ENCODE measurements at regions not wholly inside any gene's neighbourhood (a gene's known extent, or its start where the extent isn't known, plus 50 kb on each side); places are given as distances from the start of the nearest gene placed in this dataset.

DNA sequence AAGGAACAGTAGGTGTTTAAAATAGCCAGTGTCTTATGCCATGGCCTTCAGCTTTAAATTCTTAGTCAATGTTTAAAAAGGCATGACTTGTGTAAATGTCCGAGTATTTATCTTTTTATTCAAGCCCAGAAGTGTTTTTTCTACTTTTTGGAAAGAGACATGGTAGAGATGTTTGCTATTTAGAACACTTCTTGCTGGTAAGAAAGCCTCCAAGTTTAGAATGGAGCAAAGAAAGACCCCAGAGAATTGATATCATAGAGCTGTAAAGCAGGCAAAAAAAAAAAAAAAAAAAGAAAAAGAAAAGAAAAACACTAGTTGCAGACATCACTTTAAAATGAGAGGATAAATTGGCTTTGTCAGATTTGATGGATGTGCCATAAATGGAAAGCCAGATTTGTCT is 375.1 kb downstream of the TMEM167A start:
- no peak for DNase-seq (ENCODE audit: low read depth, low spot score)

DNA sequence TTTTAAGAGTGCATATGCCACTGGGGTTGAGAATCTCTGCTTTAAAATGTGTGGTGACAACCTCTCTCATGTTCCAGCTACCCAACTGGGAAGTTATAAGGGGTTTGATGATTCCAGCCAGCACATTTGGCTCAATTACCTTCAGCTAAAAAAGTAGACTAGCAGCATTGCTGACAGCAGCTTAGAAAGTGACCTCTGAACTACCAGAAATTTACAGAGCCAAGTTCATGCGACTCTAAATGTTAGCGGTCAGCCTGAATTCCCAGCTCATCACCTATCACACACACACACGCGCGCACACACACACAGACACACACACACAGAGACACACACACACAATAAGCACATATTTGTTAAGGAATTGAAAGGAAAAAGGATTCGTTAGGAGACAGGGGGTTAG is 377.5 kb downstream of the TMEM167A start:
- DNase-seq (ENCODE audit: low read depth, low spot score) = no peak

DNA sequence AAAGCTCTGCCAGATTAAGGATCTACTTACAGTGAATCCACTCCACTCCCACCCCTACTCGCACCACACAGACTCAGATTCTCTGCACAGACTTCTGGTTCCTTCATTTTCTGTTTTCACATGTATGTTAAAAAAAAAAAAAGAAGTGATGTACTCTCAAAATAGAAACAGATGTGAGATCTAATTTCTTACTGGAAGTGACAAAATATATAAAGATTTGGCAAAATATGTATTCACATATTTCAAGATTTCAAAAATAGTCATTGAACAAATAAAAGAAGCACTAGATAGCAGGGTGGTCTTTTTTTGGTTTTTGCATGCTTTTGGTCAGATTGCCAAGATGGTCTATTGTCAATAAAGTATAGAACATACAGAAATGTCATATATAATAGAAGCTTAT is 379.2 kb downstream of the TMEM167A start:
- no peak for DNase-seq (ENCODE audit: low read depth, low spot score)

- no peak for DNase-seq (ENCODE audit: low read depth, low spot score)
Observed at GRCh38 chr5:82694711-82695285, 382.4 kb downstream of the TMEM167A start.

- no peak for DNase-seq (ENCODE audit: low read depth, low spot score)
Observed at GRCh38 chr5:82692826-82693225, 384.4 kb downstream of the TMEM167A start.

DNA sequence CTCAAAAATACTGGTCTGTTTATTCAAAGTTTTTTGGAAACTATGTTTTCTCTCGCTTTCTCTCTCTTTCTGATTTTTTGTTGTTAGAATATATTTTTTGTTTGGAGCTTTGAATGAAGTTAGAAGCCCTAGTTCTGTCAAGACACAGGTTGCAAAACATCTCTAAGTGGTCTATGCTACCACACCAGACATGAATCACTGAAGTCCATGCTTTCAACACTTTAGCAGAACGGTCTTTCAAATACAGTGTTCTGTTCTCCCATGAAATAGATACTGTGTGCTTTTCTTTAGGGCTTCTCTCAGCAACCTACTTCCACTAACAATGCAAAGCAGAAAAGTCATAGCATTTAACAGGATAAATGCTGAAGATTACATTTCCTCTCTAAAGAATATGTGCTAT is 392.5 kb downstream of the TMEM167A start:
- no peak for DNase-seq (ENCODE audit: low read depth, low spot score)

DNA sequence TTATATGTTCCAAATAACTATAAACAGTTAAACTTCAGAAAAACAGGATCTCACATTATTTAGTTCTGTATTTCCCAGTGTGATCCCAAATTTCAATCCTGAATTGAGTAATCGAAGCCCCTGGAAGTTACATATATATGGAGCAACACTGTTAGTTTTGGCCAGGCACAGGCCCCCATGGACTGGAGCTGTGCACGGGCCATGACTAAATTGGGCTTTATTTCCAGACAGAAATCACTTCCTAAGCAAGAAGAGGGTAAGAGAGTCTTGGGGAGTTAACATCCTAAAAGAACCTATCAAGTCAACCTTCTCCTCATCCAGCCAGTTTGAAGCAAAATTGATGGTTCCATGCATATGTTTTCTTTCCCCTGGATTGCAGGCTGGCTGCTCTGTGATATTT is 393.0 kb downstream of the TMEM167A start:
- no peak for DNase-seq (ENCODE audit: low read depth, low spot score)

DNA sequence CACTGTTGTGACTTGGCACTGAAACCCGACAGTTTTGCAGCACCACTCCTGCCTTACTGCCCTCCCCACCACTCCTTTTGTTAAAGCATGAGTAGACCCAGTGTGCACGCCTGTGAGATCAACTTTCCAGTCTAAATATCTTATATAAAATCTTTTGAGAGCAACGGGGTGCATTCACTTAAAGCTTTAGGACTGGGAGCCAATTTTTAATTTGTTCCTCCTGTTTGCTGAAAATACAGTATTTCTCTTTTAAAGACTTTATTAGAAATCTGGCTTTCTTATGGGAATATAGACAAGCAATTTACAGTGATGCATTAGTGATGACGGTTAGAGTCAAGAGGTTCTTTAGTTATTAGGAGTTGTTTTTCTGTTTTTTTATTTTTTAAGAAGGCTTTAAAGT is 397.5 kb downstream of the TMEM167A start:
- no peak for DNase-seq (ENCODE audit: low read depth, low spot score)

DNA sequence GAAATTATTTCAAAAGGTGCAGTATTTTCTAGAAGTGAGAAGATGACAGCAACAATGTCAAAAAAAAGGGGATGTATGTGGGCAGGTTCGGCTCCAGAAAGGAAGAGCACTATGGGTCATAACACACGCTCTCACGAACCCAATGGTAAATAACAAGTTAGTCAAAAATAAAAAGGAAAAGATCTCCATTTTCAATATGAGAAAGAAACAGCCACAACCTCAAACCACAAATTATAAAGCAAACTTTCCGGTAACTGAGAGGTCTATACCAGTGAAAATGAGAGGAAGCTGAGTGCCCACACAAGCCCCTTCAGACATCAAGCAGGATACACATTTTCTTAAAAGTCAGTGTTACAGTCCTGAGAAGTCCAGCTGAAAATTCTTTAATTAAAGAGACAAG is 398.5 kb upstream of the RPS23 start:
- DNase-seq (ENCODE audit: low read depth, low spot score) = no peak

GRCh38 chr5:82674671-82675070 is 396.5 kb upstream of the RPS23 start:
- DNase-seq (ENCODE audit: low read depth, low spot score) = no peak

- DNase-seq (ENCODE audit: low read depth, low spot score) = no peak
Observed at GRCh38 chr5:82673057-82673809, 395.1 kb upstream of the RPS23 start.

GRCh38 chr5:82670692-82671091 is 392.5 kb upstream of the RPS23 start:
- no peak for DNase-seq (ENCODE audit: low read depth, low spot score)

DNA sequence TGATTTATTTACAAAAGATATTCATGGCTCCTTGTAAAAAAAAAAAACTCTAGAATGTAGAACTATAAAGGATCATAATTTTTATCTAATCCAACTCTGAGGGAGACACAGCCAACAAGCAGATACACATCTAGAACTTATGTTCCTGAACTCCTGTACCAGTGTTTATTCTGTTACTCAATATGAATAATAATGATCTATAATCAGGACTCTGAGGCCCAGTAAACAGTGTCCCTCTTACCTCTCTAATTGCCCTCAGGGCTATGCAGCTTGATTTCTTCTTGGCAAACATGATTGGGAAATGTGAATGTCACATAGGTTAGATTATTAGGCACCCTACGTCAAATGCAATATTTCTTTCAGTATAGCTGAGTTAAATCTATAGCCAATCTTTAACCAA is 391.6 kb upstream of the RPS23 start:
- DNase-seq (ENCODE audit: low read depth, low spot score) = no peak

- no peak for DNase-seq (ENCODE audit: low read depth, low spot score)
Observed at GRCh38 chr5:82666312-82666711, 388.2 kb upstream of the RPS23 start.

DNA sequence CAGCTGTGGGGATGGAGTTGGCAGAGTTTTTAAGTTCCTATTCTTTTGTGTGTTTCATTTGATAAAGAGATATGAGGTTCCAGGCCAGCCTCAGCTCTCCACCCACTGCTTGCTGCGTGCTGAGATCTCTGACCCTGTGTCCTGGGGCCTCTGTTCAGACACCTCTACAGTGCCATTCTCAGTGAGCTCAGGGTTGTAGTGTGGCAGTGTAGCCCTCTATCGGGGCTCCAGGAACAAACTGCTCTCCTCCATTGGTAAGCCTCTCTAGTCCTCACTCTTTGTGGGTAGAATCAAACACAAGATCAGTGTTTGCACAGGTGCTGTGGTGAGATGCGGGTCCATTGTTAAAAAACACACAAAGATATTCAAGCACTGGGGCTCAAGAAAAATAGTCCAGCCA is 386.6 kb upstream of the RPS23 start:
- no peak for DNase-seq (ENCODE audit: low read depth, low spot score)

DNA sequence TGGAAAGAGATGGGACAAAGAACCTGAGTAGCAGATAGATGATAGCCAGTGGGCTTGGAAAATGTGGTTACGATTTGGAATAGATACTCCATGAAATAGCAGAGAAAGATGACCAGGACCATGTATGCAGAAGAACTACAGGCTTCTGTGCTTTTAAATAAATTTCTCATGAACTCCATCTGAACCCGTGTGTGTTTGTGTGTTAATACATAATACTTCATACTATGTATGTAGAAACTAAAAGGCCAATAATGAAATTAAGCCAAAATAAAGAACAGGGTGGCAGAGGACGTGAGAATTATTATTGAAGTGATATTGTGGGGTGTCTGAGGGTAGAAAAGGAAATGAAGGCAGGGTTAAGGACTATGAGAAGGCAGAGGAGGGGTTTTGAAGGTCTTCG is 385.1 kb upstream of the RPS23 start:
- no peak for DNase-seq (ENCODE audit: low read depth, low spot score)

- DNase-seq (ENCODE audit: low read depth, low spot score) = no peak
Observed at GRCh38 chr5:82662340-82662739, 384.2 kb upstream of the RPS23 start.

DNA sequence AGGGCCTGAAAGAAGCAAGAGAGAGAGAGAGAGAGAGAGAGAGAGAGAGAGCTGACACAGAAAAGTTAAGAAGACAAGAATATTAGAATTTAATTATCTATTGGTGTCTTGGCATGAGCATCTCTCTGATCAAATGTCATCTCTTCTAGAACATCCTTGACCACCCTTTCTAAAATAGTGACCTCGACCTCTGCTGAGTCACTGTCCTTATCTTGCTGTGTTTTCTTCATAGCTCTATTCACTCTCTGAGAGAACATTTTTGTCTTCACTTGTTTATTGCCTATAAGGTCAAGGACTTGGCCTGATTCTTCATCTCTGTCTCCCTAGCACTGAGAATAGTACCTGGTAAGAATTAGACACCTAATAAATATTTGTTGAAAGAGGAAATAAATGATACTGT is 383.8 kb upstream of the RPS23 start:
- DNase-seq (ENCODE audit: low read depth, low spot score) = no peak

- no peak for DNase-seq (ENCODE audit: low read depth, low spot score)
Observed at GRCh38 chr5:82661462-82661861, 383.3 kb upstream of the RPS23 start.

DNA sequence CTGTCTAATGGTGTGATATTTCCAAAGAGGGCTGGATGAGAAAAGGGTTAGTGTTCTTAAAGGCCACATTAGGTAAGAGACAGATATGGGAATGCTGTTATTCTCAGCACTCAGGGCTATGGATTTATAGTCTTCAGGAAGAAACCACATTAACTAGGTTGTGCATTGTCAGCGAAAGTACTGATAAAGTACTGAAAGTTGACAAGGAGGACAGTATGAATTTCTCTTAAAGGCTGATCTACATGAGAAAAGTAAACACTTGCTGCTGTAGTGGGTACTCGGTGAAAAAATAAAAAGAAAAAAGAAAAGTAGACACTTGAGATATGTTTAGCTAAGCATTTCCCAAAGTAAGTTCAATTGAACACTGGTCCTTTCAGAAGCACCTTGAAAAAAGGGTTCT is 381.0 kb upstream of the RPS23 start:
- no peak for DNase-seq (ENCODE audit: low read depth, low spot score)

DNA sequence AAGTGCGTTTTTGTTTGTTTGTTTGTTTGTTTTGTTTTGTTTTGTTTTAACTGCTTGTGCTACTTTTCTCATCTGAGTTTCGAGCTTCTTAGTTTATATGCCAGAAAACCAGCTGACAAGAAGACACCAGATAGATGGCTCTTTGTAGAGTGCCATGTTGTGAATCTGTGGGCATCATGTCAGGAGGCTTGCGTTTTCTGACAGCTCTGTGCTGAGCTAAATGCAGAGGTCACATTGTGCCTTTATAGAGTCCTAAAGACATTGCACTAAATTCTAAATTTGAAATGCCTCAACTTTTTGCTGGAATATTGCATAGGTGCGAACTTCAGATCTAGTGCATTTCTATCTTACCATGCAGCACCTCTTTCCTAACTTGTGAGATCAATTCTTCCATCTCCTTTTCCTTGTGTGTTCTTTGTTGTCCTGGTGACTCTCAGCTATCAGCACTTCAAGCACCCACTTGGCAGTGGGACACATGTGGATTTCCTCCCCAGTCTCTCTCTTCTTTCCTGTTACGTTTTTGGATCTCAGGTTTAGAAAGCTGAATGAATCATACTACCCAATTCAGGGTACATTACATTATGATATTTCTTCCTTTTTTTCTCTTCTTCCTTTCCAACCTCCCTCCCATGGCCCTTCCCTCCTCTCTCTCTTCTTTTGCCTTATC is 379.0 kb upstream of the RPS23 start:
- no peak for DNase-seq (ENCODE audit: low read depth, low spot score)

DNA sequence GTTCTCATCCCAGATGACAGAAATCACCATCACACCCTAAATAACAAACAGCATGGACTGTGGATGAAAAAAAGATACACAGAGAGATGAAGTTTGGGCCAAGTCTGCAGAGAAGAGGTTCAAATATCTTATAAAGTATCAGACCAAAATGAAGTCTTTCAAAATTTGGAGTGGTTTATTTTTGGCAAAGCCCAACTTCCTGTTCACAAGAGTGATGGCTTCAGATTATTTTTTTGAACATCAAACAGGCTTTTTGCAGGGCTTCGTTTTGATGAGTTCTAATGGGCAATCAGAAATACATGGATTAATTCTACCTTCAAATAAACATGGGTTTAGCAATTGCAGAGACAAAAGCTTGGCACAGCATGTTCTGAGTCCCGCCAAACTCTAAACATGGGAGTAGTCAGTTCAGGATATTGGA is 378.2 kb upstream of the RPS23 start:
- no peak for DNase-seq (ENCODE audit: low read depth, low spot score)

- DNase-seq (ENCODE audit: low read depth, low spot score) = no peak
Observed at GRCh38 chr5:82655078-82655477, 376.9 kb upstream of the RPS23 start.
